ENCODE measurements at regions not wholly inside any gene's neighbourhood (a gene's known extent, or its start where the extent isn't known, plus 50 kb on each side); places are given as distances from the start of the nearest gene placed in this dataset.

DNA sequence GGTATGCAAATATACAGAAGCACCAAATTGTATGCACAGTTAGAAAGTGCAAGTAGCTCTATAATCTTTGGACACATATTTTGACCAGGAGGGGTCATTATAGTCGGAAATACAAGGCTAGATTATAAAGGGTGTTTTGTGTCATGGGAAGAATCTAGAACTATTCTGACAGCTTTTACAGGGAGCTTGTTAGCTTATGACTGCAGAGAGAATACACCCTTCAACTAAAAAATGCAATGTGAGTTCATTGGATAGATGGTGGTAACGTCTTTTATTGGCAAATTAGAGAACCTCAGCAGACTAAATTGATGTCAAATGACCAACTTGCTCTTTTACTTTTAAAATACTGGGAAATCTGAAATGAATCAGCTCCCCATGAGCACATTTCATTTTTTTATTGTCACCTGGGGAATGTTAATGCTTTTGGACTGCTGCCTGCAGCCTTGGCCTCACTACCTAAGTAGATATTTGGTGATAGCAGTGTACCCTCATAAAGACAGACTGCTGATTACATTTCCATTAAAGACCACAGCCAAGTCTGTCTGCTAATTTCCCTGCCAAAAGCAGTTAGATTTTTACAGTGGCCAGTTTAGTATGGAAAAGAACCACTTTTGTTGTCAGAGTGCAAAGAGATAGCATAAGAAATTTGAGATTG lies 515.9 kb upstream of the DPPA4 start:
- Histone ChIP-seq H3K79me1 (ENCODE audit: insufficient read depth, low read depth, low read length, poor library complexity, severe bottlenecking) (no peaks in the 10 kb centered on the region), H3K4me1 (ENCODE audit: insufficient read depth, low read length) (no peaks in the 10 kb centered on the region), H2AK5ac (ENCODE audit: insufficient read length, low read length) (no peak overlapping the region), H4K5ac (ENCODE audit: insufficient read length, low read depth, low read length) (no peak overlapping the region), H2BK120ac (ENCODE audit: low read depth, low read length, poor library complexity, severe bottlenecking) (no peak overlapping the region), H3K9me3 (ENCODE audit: control insufficient read depth, low read depth, low read length) (no peaks in the 10 kb centered on the region), H2BK15ac (ENCODE audit: low read depth, low read length) (no peak overlapping the region), H3K4me2 (ENCODE audit: insufficient read depth, insufficient read length, low read length) (no peak overlapping the region), H2BK20ac (ENCODE audit: low read depth, low read length, poor library complexity, severe bottlenecking) (no peak overlapping the region), H2BK12ac (ENCODE audit: insufficient read length, low read depth, low read length) (no peak overlapping the region), H2BK5ac (ENCODE audit: insufficient read length, low read length) (no peak overlapping the region), H3K27ac (ENCODE audit: insufficient read length, low read depth, low read length) (no peak overlapping the region), H3K18ac (ENCODE audit: insufficient read length, low read depth, low read length) (no peak overlapping the region), H3T11ph (ENCODE audit: low read length) (no peak overlapping the region), H4K8ac (replicated peaks; ENCODE audit: insufficient read length, low read depth, low read length) (no peak overlapping the region), H3K4ac (ENCODE audit: low read depth, low read length) (no peak overlapping the region), H3K23me2 (ENCODE audit: insufficient read length, low read depth, low read length, poor library complexity, severe bottlenecking) (no peaks in the 10 kb centered on the region), H3K79me2 (ENCODE audit: insufficient read depth, low read length) (no peaks in the 10 kb centered on the region), H2AFZ (ENCODE audit: low read length) (no peak overlapping the region), H4K20me1 (ENCODE audit: control insufficient read depth, insufficient read depth, insufficient read length) (no peaks in the 10 kb centered on the region), H3K14ac (ENCODE audit: insufficient read depth, low read length) (no peak overlapping the region), H3K23ac (ENCODE audit: insufficient read length, low read depth, low read length) (no peak overlapping the region), H4K91ac (ENCODE audit: insufficient read length, low read depth, low read length) (no peak overlapping the region), H3K9ac (ENCODE audit: extremely low read depth, insufficient read length, low read length) (no peak overlapping the region), H3K56ac (ENCODE audit: insufficient read length, low read depth, low read length) (no peak overlapping the region), H3K27me3 (ENCODE audit: insufficient read depth, low read length) (no peaks in the 10 kb centered on the region)
- H3K27ac Mint-ChIP-seq = no peak overlapping the region
- no peaks in the 10 kb centered on the region for H3K4me1 Mint-ChIP-seq
- TF ChIP-seq, protein P1, sequence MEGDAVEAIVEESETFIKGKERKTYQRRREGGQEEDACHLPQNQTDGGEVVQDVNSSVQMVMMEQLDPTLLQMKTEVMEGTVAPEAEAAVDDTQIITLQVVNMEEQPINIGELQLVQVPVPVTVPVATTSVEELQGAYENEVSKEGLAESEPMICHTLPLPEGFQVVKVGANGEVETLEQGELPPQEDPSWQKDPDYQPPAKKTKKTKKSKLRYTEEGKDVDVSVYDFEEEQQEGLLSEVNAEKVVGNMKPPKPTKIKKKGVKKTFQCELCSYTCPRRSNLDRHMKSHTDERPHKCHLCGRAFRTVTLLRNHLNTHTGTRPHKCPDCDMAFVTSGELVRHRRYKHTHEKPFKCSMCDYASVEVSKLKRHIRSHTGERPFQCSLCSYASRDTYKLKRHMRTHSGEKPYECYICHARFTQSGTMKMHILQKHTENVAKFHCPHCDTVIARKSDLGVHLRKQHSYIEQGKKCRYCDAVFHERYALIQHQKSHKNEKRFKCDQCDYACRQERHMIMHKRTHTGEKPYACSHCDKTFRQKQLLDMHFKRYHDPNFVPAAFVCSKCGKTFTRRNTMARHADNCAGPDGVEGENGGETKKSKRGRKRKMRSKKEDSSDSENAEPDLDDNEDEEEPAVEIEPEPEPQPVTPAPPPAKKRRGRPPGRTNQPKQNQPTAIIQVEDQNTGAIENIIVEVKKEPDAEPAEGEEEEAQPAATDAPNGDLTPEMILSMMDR (conservative IDR thresholded peaks at IDR 0.05) = no peak
- no peaks in the 10 kb centered on the region for H3K27me3 Mint-ChIP-seq (ENCODE audit: low read depth)
- peaks cover 3 to 11% (median 11%) of the 10 kb centered on the region in 3 experiments; a peak in 5 of 7 replicates for H3K36me3 Mint-ChIP-seq (ENCODE audit: insufficient read depth in 1 of 3, low read depth in 3 of 3)
- H3K4me3 Mint-ChIP-seq = no peak overlapping the region
- no peak for DNase-seq
- H3K9me3 Mint-ChIP-seq = peaks cover 10 to 17% of the 10 kb centered on the region in 2 experiments
- no CpG with 5 or more reads among the region's 2 CpGs for WGBS (ENCODE audit: extremely low coverage, insufficient read length, low lambda C conversion rate)

Measured in H9 (cell line).